Hepatocyte (in vitro differentiated cells): ENCODE measurements at regions not wholly inside any gene's neighbourhood (a gene's known extent, or its start where the extent isn't known, plus 50 kb on each side); places are given as distances from the start of the nearest gene placed in this dataset.

Source experiments
- DNase-seq: peaks from one replicate; pipeline ENCODE4 v3.0.0-alpha.2; 2016; ENCODE audit warnings: low spot score
- H2AFZ ChIP-seq: fragments of 200-600 bp; sonication (generic); 2 replicates; pipeline ENCODE4 v1.6.0; 2016; ENCODE audit warnings: antibody characterized with exemption, mild to moderate bottlenecking
- H3K27ac ChIP-seq: fragments of 200-600 bp; sonication (generic); 2 replicates; pipeline ENCODE4 v1.5.1; 2016; ENCODE audit warnings: mild to moderate bottlenecking
- H3K27me3 ChIP-seq: fragments of 200-600 bp; sonication (generic); 2 replicates; pipeline ENCODE4 v1.6.1; 2016
- H3K36me3 ChIP-seq: fragments of 200-600 bp; sonication (generic); replicated peaks from 2 replicates; pipeline ENCODE4 v1.5.1; 2016; ENCODE audit warnings: low read depth; ENCODE audit not compliant: insufficient read depth
- H3K4me1 ChIP-seq: fragments of 200-600 bp; sonication (generic); 2 replicates; pipeline ENCODE4 v1.5.1; 2016; ENCODE audit warnings: mild to moderate bottlenecking, moderate library complexity; ENCODE audit not compliant: insufficient read depth
- H3K4me2 ChIP-seq: fragments of 200-600 bp; sonication (generic); 2 replicates; pipeline ENCODE4 v1.6.0; 2016
- H3K4me3 ChIP-seq: fragments of 200-600 bp; sonication (generic); 2 replicates; pipeline ENCODE4 v1.5.1; 2016; ENCODE audit warnings: mild to moderate bottlenecking
- H3K79me2 ChIP-seq: fragments of 200-600 bp; sonication (generic); 2 replicates; pipeline ENCODE4 v1.6.0; 2017; ENCODE audit warnings: mild to moderate bottlenecking
- H3K9me2 ChIP-seq: fragments of 200-600 bp; sonication (generic); replicated peaks from 2 replicates; pipeline ENCODE4 v1.6.0; 2017; ENCODE audit warnings: mild to moderate bottlenecking; ENCODE audit not compliant: insufficient read depth
- H3K9me3 ChIP-seq: fragments of 200-600 bp; sonication (generic); 2 replicates; pipeline ENCODE4 v1.5.1; 2016; ENCODE audit warnings: low read depth, mild to moderate bottlenecking
- H4K20me1 ChIP-seq: fragments of 200-600 bp; sonication (generic); 2 replicates; pipeline ENCODE4 v1.6.0; 2016; ENCODE audit warnings: mild to moderate bottlenecking; ENCODE audit not compliant: insufficient read depth, poor library complexity, severe bottlenecking
- EZH2 ChIP-seq: fragments of 200-600 bp; sonication (generic); IDR thresholded peaks from 2 replicates; pipeline ENCODE4 v1.6.1; 2016; ENCODE audit warnings: antibody characterized with exemption, mild to moderate bottlenecking, borderline replicate concordance
- EZH2phosphoT487 ChIP-seq: fragments of 200-600 bp; sonication (generic); IDR thresholded peaks from one replicate; pipeline ENCODE4 v1.6.1; 2018; ENCODE audit warnings: antibody characterized with exemption, mild to moderate bottlenecking, low read depth, moderate library complexity; ENCODE audit not compliant: unreplicated experiment, severe bottlenecking
- WGBS: methylation state at CpG from one replicate; pipeline ENCODE4 v1.1.6; 2016; ENCODE audit warnings: low lambda C conversion rate; ENCODE audit errors: missing lambda C conversion rate; 5-methylcytosine and 5-hydroxymethylcytosine counted together
- TF ChIP-seq, protein P1 (sequence below): fragments of 200-600 bp; sonication (generic); IDR thresholded peaks from 2 replicates; pipeline ENCODE4 v1.5.1; 2016; ENCODE audit warnings: antibody characterized with exemption, mild to moderate bottlenecking; ENCODE audit not compliant: poor library complexity

DNA sequence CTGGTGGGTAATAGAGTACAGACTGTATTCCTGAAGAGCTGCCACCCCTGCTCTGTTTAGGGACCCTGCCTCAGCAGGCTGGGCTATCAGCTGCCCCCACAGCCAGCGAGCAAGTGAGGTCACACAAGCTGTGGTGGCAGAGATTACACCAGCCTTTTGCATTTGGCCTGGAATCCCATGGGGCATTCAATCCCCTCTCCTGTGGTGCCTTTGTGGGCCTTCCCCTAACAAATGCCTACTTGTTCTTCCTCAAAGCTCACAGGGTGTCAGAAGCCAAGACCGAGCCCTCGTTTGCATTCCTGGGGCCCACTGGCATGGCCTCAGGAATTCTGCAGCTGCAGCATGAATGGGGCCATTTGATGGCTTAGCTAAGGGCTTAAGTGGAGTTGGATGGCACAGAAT, 212.7 kb upstream of the PHYHIPL start:
- Histone ChIP-seq H2AFZ (no peak overlapping the region), H4K20me1 (no peaks in the 10 kb centered on the region), H3K27ac (no peak overlapping the region), H3K4me2 (no peak overlapping the region), H3K79me2 (no peaks in the 10 kb centered on the region), H3K9me3 (no peaks in the 10 kb centered on the region), H3K9me2 (no peaks in the 10 kb centered on the region), H3K4me1 (no peaks in the 10 kb centered on the region), H3K4me3 (no peak overlapping the region), H3K27me3 (no peaks in the 10 kb centered on the region), H3K36me3 (no peaks in the 10 kb centered on the region)
- WGBS: 65% methylated on average over 3 of the region's 3 CpGs
- no peak for DNase-seq
- TF ChIP-seq EZH2phosphoT487 (no peak), EZH2 (no peak)
- TF ChIP-seq, protein P1, sequence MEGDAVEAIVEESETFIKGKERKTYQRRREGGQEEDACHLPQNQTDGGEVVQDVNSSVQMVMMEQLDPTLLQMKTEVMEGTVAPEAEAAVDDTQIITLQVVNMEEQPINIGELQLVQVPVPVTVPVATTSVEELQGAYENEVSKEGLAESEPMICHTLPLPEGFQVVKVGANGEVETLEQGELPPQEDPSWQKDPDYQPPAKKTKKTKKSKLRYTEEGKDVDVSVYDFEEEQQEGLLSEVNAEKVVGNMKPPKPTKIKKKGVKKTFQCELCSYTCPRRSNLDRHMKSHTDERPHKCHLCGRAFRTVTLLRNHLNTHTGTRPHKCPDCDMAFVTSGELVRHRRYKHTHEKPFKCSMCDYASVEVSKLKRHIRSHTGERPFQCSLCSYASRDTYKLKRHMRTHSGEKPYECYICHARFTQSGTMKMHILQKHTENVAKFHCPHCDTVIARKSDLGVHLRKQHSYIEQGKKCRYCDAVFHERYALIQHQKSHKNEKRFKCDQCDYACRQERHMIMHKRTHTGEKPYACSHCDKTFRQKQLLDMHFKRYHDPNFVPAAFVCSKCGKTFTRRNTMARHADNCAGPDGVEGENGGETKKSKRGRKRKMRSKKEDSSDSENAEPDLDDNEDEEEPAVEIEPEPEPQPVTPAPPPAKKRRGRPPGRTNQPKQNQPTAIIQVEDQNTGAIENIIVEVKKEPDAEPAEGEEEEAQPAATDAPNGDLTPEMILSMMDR: no peak

DNA sequence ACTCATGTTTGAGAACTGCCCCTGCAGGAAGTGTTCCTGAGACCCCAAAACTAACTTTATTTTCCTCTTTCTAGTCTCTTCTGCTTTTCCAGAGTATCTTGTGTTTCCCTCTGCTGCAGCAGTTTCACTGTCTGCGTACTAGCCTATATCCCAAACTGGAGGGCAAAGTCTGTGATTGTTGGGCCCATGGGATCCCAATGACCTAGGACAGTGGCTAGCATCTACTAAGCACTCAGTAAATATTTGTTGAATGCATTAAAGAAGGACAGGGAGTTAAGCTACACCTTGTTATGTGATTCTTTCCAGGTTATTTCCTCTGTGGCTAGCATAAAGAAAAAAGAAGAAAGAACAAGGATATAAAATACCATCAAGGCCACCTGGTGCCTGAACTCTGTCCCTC, 210.6 kb upstream of the PHYHIPL start:
- Histone ChIP-seq H4K20me1 (no peaks in the 10 kb centered on the region), H3K4me3 (no peak overlapping the region), H3K4me1 (no peaks in the 10 kb centered on the region), H3K27ac (no peak overlapping the region), H3K79me2 (no peaks in the 10 kb centered on the region), H3K9me3 (no peaks in the 10 kb centered on the region), H2AFZ (no peak overlapping the region), H3K9me2 (no peaks in the 10 kb centered on the region), H3K36me3 (no peaks in the 10 kb centered on the region), H3K4me2 (no peak overlapping the region), H3K27me3 (no peaks in the 10 kb centered on the region)
- no peak for TF ChIP-seq EZH2phosphoT487
- TF ChIP-seq, protein P1: no peak
- TF ChIP-seq EZH2: no peak
- no peak for DNase-seq
- 88% methylated on average over 1 of the region's 1 CpG for WGBS

- WGBS: 22% methylated on average over 19 of the region's 19 CpGs
- H3K4me1 ChIP-seq: no peaks in the 10 kb centered on the region
- no peak overlapping the region for H3K4me3 ChIP-seq
- no peak overlapping the region for H2AFZ ChIP-seq
- H3K79me2 ChIP-seq: no peaks in the 10 kb centered on the region
- no peak for TF ChIP-seq EZH2phosphoT487
- TF ChIP-seq EZH2: no peak
- TF ChIP-seq, protein P1: no peak
- no peaks in the 10 kb centered on the region for H3K9me3 ChIP-seq
- no peaks in the 10 kb centered on the region for H4K20me1 ChIP-seq
- peak overlapping the region; percentile 10 for H3K27ac ChIP-seq
- no peaks in the 10 kb centered on the region for H3K27me3 ChIP-seq
- H3K4me2 ChIP-seq: peak overlapping the region; percentile 68
- no peaks in the 10 kb centered on the region for H3K9me2 ChIP-seq
- DNase-seq: peak; percentile 86
- H3K36me3 ChIP-seq: no peaks in the 10 kb centered on the region
Observed at GRCh38 chr10:58967551-58968388, 208.7 kb upstream of the PHYHIPL start.
